ENCODE measurements at regions not wholly inside any gene's neighbourhood (a gene's known extent, or its start where the extent isn't known, plus 50 kb on each side); places are given as distances from the start of the nearest gene placed in this dataset.

DNA sequence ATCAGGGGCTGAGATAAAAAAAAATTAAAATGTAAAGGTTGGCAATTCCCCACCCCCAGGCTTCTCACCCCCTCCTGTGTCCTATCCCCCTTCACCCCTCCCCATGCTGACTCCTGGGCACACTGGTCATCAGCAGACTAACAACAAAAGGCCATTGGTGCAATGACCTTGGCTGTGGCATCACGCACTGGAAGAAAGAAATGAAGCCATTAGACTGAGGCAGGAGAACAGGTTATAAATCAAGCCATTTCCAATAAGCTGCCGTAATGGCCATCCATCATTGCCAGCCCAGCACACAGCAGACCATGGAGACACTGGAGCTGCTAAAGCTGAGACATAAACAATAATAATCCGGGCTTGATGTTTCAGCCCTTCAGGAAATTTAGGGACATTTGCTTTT, 342.4 kb upstream of the ETAA1 start:
- no peak for DNase-seq

DNA sequence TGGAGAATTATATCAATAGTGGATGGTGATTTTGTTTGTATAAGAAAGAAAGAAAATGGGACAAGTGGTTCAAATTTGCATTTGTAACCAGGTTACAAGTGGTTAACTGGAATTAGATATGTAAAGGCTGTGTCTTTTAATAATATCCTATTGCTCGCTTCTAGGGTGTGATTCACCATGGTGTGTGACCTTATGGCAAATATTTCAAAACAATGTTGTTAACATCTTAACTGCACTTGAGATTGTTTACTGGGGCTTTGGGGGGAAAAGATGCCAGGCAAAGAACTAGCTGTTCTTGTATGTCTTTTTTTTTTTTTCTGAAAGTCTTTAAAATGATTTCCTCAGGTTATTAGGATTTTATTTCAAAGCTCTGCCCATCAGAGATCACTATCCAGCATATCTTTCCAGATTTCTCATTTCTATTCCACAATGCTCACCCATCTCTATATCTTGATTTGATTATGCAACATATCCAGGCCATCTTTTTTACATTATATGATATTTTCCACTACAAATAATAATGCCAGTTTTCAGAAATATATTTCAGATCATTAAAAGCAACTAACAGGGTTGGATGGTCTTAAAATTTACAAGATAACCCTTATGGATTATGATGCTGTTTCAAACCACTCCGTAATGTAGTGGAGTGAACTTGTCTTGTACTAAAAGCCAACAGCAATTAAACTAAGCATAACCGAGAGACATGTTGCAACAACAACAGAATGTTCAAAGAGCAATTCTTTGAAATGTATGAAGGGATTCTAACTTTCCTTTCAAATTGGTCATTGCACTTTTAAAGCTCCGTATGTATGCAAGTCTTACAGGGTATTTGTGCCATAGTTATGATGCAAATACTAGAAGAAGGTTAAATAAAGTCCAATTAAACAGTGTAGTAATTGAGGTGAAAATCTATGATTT, 341.5 kb upstream of the ETAA1 start:
- no peak for DNase-seq

DNA sequence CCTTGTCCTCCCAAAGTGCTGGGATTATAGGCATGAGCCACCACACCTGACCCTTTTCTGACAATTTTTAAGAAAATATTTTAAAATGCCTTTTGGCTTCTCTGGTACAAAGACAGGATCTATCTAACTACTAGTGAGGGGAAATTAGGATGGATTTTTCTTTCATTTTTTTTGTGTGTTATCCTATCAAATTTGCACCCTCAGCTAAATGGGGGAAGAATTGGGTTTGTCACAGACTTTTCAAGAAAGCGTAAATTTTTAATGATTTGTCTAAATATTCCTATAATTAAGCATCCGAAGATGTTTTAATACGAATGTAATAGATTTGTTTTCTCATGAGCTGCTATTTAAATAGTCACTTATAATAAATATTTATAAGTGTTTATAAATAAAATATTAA, 340.0 kb upstream of the ETAA1 start:
- DNase-seq: no peak

DNA sequence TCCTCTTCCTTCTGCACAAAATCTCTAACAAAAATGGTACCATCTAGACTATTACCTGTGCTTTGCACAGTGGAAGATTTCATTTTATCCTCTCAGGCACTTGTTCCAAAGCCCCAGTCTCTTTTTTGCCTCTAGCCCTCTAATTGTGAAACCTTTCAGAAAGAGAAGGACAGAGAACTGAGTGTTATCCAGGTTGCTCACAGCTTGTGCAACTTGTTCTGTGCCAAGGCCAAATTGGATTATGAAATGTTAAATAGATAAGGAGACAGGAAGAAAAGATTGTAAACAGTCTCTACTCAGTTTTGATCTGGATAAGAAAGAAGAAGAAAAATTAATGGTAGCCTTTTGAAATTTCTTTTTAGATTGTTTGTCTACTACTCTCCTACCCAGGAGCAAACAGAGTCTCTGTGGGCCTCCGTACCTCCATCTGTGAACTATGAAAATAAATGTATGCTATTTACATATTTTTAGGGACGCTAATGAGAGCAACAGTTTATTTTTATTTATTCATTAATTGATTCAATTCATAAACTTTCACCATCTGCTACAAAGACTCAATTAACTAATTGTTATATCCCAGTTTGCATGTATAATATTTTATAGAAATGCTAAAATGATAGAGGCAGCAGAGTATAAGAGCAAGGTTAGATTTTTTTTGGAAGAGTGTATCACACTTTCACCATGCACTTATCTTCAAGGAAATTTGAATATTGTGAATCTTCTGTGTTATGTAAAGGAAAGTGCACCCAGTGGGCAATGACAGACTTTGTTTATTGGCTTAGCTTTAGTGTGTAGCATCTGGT, 339.0 kb upstream of the ETAA1 start:
- DNase-seq: no peak

DNA sequence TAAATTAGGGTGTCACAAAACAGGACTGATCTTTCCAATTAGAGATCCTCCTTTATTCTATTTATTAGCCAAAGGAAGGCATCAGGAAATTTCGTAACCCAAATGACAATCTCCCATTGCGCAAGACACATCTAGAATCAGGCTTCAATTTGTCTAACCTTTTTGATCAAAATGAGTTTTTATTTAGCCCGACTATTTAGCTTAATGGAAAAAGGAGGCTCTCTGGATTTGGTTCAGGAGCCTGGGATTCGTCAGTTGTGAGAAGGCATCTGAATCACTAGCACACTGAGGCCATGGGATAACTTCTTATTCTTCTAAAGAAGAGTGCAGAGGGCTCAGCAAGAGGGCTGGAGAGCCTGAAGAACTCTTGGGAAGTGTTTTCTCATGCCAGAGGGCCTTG, 332.1 kb upstream of the ETAA1 start:
- no peak for DNase-seq

DNA sequence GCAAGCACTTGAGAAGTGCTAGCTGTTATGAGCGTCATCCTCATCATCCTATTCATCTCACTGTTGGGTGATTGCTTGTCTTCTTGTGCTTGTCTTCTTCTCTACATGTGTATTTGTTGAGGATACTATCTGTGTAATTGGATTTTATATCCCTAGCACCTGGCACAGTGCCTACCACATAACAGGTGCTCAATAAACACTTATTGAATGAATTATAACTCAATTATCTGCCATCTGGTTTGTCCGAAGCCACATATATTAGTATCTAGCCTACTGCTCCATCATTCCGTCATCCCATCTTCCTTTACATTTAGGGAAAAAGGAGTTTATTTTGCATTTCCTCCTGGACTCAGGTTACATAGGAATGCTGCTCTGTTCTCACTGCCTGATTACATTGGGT, 330.4 kb upstream of the ETAA1 start:
- no peak for DNase-seq

DNA sequence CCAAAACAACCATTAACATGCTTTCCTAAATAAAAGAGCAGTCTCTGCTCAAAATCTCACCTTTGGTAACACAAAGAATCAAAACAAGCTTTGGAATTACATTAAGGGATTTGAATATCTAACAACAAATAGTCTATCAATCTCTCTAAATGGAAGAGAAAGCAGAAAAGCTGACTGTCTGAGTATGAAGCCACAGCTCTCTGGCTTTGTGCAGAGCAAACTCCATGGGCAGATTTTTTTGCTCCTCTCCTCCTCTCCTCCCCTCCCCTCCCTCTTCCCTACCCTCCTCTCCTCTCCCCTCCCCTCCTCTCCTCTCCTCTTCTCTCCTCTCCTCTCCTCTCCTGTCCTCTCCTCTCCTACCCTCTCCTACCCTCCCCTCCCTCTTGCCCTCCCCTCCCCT, 329.5 kb upstream of the ETAA1 start:
- no peak for DNase-seq

DNA sequence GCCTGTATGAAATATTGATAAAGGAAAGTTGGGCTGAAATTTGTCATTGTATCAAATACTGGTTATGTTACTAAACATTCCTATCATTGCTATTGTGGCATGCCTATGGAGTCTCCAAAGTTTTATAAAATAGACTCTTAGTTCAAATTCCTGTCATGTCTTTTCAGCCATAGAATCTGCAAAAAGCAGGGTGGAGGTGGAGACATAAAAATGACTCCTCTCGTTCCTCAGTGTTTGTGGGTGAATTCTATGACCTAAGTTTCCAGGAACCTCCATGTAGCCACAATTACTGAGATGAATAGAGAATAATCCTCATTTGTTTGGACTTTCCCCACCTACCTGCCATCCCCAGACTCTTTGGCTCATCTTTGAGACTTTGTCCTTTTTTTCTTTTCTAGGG, 326.3 kb upstream of the ETAA1 start:
- DNase-seq: no peak

DNA sequence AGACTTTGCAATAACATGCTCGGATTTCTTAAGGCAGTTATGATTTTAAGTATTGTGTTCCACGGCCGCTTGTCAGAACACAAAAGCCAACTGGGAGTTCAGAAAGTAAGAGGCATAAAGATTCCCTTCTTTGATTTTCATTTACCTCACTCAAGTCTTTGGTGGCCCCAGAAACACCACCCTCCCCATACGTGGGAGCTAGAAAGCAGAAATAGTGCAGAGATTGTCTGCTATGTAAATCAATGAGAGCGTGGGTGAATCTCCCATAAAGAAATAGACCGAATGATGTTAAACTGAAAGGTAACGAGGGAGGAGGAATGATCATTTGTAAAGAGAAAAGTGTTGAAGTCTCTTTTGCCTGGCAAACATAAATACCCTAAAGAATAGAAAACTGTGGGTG, 322.1 kb upstream of the ETAA1 start:
- DNase-seq: no peak

DNA sequence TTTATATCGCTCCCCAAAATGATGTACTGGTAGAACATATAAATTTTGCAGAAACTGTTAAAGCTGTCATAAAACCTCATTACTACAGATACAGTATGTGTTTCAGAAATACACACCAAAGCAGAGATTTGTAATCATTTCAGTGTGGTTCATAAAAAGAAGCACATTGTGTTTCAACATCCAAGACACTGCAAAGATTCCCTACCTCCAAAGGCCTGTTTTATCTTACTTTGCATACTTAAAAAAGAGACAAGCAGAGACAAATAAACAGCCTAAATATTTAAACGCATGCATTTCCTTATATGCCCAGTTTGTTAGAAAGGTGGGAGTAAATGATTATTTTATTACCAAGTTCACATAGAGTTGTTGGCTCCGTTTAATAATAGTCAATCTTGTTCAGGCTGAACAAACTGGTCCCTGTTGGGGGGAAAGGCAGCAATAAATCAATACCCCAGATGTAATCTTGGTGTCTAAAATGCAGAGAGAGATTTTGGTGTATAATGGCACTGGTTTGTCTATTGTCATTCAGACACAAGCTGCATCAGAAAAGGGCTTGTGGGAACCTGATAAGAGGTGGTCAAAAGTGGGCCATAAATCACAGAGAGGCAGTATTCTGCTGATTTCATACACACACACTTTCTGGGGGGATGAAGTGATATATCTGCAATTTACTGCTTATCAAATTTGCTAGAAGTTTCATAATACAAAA, 321.4 kb upstream of the ETAA1 start:
- DNase-seq: no peak

DNA sequence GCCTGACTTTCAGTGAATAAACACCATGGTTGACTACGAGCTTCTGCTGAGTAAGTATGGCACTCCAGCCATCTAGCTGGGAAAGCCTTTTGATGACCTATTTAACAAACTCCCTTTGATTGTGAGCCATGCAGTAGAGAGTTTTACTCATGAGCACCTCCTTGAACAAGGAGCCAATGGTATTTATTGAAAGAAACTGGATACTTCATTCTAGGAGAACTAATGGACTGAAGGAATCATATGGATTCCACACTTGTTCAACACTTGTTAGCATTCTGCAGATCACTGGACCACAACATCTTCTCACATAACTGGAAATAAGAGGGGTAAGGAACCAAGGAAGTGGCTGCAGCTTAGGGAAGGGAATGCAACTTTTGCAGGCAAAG, 320.9 kb upstream of the ETAA1 start:
- no peak for DNase-seq

DNA sequence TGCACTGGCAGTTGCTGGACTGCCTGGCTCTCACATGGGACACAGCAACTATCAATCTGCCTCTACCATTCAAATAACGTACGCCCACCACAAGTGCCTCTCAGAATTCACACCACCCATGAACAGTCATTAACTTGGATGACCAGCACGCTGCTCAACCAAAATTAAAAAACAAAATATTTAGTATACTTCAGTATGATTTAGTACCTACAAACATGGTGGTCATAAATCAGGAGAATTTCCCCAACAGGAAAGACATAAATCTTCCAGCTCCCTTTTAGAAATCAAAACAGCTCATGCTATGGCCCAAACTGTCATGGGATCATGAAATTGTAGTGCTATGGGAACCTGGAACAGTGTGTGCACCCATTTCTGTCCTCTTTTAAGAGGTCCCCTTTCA, 317.4 kb upstream of the ETAA1 start:
- DNase-seq: no peak

DNA sequence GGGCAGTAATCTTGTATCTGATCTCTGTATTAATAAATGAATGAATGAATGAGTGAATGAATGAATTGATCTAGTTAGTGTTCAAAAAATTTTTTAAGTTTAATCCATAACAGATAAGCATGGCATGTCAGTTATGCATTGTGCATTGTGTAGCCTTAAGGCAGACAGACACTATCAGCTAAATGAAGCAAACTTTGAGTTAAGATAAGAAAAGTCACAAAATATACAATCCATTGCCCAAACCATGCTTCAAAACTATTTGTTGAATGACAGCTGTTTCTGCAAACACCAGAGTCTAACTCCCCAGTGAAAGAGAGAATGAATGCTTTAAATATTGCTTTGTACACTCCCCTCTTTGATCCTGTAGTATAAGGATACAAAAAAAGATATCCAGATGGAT, 314.3 kb upstream of the ETAA1 start:
- DNase-seq: no peak

DNA sequence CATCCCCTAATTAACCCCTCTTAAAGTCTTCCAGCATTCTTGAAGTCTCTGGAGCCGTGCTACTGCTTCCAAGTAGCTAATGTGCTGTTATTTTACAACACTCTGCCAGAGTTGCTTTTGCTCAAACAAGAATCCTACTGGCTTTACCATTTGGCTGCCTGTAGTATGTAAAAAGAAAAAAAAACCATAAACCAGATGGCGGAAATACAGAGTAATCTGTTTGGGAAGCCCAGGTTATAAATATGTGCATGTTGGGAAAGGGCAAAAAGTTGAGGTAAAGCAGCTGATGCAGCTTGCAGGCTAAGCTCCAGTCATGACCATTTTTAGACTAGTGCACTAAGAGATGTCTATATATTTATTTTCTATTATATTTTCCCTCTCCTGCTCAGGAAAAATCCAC, 313.2 kb upstream of the ETAA1 start:
- no peak for DNase-seq

DNA sequence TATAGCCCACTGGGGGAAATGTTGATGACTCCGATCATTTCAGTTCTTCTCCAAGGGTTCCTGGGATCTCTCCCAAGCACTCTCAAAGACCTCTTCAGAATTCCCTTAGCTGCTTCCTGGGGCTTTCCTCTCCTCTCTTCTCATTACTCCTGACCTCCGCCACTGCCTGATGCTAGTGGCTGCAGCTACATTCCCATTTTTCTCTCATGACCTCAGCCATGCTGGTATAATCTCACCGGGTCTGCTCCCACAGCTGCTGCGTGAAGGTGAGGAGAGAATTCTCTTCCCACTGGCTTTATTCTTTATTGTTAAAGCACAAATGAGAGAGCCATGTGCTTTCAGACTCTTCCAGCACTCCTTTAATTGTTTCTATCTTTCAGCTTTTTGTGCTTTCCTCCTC, 312.0 kb upstream of the ETAA1 start:
- no peak for DNase-seq

DNA sequence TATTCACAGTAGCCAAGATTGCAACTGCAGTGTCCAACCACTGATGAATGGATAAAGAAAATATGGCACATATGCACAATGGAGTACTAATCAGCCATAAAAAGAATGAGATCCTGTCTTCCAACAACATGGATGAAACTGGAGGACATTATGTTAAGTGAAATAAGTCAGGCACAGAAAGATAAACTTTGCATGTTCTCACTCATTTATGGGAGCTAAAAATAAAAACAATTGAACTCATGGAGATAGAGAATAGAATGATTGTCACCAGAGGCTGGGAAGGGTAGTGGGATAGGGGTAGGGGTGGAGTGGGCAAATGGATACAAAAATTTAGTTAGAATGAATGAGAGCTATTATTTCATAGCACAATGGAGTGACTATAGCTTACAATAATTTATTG, 305.5 kb upstream of the ETAA1 start:
- DNase-seq: no peak

DNA sequence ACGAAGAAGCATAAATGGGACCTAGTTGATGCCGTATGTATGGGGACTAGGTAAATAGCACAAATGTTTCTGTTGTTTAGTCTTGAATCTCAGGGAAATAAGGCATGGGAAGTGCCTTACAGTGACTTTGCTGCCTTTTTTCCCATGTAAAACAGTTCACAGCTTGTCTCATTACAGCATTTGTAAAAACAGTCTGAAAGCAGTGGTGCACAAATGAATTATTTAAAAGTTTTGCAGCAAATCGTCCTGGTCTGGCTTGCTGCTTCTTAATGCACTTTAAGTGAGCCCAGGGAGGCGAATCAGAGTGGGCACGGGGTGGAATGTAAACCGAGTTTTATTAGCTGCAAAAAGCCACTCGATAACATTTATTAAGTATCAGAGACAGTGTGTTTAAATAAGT, 302.0 kb upstream of the ETAA1 start:
- no peak for DNase-seq

DNA sequence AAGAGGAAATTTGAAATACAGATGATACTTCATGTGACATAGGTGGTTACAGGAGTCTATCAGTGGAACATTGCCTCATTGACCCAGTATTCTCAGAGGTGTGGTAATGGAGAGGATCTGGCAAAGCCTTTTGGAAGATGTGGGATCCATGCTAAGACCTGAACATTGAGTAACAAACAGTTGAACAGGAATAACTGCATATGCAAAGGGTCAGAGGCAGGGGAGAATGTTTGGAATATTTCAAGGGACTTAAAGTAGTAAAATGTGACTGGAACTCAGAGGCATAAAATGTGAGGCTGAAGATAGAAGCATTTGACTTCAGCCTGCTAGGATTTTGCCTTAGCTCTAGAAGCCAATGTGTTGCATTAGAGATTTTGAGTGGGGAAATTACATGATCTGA, 300.2 kb upstream of the ETAA1 start:
- no peak for DNase-seq

DNA sequence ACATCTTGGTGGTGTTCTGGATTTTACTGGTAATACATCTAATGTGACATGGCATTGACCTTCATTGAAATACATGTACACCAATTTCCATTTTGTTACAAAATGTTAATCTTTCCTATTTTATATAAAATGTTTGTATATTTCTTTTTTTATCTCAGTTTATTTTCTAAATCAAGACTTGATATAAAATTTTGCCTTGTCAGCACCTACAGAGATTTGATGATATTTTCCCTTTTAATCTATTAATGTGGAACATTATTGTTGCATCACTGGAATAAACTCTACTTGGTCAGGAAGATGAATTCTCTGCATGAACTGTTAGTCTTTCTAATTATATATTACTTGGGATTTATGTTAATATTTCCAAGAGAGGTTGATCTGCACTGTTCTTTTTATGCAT, 294.0 kb upstream of the ETAA1 start:
- no peak for DNase-seq

DNA sequence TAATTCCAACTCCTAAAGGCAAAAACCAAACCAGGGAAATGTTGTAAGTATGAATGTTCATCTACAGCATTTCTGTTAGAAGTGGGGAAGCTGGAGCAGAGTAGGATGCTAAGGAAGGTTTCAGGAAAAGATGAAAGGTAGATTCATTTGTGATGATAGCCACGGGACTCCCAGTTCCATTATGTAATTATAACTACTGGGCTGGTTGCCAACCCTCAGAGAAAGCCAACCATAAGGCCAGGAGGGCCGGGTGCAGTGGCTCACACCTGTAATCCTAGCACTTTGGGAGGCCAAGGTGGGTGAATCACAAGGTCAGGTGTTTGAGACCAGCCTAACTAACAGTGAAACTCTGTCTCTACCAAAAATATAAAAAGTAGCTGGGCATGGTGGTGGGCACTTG, 288.9 kb upstream of the ETAA1 start:
- DNase-seq: no peak

DNA sequence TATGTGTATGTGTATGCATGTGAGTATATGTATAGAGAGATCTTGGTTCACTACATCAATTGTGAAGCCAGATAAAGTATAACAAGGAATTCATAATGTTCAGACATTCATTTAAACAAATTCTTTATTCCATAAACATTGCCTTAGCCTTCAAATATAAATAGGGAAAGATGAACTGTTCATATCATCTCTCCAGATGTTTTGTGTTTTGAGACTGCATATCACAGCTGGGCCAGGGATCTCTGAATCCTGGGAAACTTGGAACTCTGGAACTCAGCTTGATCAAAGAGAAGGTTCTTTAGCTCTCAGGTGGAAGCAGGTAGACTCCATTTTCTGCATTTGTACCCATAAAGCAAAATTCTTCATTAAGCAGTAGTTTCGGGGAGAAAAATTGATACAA, 272.6 kb upstream of the ETAA1 start:
- no peak for DNase-seq

DNA sequence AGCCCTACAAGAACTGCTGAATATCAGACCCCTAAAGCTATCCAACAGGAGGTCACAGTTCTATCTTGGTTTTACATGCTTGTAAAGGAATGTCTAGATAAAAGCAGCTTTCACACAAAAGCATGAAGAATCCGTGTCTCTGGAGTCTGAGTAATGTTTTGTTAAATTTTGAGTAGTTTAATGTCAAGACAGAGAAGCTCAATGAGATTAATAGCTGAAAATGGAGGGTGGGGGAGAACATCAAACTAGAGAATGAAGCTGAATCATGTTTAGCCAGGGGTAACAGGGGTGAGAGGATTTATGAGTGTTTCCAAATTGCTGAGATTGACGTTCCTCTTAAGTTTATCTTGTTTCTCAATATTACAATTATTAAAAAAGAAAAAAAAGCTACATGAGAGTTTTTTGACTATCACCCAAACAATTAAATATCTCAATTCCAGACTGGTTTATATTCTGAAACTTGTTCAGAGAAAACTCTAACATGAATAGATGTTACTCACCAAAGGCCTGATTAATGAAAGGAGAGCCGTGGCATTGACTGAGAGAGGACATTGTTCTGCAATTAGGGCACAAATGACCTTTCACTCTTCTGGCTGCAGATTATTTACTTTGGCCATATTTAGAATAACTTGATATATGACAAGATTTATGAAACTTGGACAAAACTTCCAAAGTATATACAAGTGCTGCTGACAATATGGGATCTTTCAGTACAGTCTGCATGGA, 266.4 kb upstream of the ETAA1 start:
- DNase-seq: no peak

DNA sequence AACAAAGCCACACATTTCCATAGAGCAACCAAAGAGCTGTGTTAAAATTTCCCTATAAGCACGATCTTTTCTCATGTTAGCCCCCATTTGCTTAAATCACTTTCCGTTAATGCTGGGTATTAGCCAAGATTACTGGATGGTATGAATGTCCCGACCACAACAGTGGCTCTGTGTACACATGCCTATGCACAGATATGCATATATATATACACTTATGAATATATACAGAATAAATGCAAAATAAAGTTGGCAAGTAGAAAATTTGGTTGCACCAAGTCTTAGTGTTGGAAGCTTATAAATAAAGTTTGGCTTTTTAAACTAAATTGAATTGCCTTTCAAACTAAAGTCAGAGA, 265.9 kb upstream of the ETAA1 start:
- DNase-seq: no peak
